ENCODE measurements at regions not wholly inside any gene's neighbourhood (a gene's known extent, or its start where the extent isn't known, plus 50 kb on each side); places are given as distances from the start of the nearest gene placed in this dataset.
"Not testable (repeated sequence)": the region's sequence is repeated elsewhere in the genome, so short reads cannot be mapped to it uniquely, and the experiment has no call there.

DNA sequence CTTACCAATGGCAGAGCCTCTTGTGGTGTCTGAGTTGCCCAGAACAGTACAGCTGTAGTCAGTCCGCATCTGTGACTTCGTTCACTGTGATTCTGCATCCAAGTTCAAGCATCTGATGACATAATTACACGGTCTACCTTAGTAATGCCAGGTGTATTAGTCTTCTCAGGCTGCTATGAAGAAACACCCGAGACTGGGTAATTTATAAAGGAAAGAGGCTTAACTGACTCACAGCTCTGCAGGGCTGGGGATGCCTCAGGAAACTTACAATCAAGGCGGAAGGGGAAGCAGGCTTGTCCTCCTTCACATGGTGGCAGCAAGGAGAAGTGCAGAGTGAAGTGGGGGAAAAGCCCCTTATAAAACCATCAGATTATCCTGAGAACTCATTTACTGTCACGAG is 163.9 kb upstream of the SULF2 start:
- DNase-seq, result no peak

DNA sequence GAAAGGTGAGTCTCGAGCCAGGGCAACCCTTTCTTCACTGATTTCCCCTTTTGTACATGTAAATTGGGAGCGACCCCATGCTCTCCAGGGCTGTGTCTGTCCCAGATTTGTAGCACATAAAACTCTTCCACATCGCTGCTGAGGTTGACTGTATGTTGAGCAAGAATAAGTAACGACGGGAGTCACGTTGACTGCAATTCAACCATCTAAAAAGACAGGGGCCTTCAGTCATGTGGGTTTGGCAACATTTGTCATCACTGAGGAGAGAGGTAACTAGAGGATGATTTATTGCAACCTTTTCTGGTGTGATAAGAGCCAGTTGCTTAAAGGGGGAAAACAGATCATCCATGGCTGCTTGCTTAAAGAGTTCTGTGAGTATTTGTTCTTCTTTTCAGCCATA is 159.4 kb upstream of the SULF2 start:
- DNase-seq, result no peak

DNA sequence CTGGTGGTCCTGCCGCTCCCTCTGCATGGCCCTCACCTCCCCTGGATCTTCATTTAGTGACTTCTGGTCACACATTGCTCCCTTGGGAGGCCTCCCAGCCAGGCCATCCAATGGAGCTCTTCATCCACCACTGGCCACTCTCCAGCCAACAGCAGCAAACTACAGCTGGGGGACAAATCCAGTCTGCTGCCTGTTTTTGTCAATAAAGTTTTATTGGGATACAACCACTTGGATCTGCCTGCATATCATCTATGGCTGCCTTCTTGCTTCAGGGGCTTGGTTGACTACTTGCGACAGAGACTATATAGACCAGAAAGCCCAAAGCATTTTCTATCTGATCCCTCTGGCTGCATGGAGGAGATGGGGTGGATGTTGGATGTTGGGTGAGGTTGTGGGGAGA is 156.6 kb upstream of the SULF2 start:
- no peak for DNase-seq

GRCh38 chr20:47940101-47940813 is 155.0 kb upstream of the SULF2 start:
- no peak for DNase-seq

DNA sequence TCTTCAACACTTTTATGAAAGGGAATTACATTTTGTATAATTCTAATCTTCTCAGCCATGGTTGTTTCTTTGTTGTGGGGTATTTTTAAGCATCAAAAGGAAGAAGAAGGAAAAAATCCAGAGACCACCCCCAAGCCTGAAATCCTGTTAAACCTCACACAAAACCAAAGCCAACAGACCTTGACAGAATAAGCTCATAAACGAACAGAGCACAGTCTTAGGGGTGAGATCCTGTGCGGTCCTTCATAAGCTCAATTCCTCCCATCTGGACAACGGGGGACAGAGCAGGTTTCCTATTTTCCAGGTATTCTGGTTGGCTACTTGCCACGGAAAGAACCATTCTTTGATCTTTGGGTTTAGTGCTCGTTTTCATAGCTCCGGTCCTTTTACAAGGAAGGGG is 151.3 kb upstream of the SULF2 start:
- DNase-seq, result no peak

GRCh38 chr20:47934761-47935160 is 149.5 kb upstream of the SULF2 start:
- no peak for DNase-seq

- DNase-seq, result no peak
Measured at GRCh38 chr20:47931443-47931842, 146.2 kb upstream of the SULF2 start.

DNA sequence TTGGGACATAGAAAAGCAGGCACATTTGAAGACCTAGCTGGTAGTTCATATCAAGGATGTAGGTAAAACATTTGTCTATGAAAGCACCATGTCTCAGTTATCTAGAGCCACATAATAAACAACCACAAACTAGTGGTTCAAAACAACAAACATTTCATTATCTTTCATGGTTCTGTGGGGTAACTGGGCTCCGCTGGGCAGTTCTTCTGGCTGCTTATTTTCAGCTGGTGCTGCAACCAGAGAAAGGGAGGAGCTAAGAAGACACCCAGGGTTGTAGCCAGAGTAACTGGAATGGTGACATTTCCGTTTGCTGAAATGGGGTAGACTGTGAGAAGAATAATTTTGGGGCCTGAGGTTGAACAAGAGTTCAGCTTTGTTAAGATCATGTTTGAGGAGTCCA is 145.7 kb upstream of the SULF2 start:
- no peak for DNase-seq

DNA sequence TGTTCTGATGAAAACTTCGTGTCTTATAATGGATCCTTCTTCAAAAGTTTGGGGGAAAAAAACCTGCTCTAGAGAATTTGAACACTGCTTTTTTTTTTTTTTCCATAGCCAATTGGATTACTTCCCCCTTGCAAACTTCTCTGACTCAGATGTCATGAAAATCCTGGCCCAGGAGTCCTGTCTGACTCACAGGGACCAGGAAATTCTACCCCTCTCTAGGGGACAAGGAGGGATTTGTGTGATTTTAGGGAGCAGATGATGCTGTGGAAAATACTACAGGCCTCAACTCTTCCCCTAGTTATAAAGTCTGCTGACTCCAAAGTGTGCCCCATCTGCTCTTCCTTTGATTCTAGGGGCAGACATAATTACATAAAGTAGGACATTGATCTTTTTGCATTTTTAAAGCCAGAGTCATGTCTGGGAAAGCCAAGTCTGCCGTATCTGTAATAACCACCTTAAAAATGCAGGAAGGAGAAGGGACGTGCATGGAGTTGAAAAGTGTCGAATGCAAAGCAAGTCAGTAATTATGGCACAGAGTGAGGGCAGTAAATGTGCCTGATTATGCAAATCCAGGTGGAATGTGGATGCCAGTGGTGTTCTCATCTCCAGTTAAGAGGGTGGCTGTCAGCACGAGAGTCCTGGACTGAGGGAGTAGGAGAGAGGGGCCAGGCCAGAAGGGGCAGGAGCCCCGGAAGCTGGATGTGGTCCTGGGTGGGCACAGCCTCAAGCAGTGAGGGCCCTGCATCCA is 144.3 kb upstream of the SULF2 start:
- no peak for DNase-seq

GRCh38 chr20:47927944-47928343 is 142.7 kb upstream of the SULF2 start:
- DNase-seq, result peak in 1 of 5 experiments; percentile 9

GRCh38 chr20:47927385-47927851 is 142.1 kb upstream of the SULF2 start:
- DNase-seq, result no peak

DNA sequence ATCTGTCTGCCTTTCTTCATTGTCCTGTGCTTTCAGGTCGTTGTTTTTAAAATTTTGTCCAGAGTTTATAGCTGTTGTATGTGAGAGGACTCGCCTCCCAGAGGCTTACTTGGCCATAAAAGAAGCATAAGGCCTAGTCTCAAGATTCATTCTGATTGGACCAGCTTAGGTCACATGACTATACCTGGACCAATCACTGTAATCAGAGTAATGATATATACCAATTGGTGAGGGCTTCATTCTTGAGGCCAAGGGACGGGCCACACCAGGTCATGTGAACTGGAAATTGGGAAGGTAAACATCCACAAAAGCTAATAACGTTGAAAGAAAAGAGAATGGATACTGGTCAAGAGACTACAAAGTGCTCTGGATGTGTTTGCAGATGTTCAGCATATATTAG is 141.4 kb upstream of the SULF2 start:
- no peak for DNase-seq

GRCh38 chr20:47925593-47925992 is 140.3 kb upstream of the SULF2 start:
- DNase-seq, result no peak

- DNase-seq, result no peak
Measured at GRCh38 chr20:47922269-47922668, 137.0 kb upstream of the SULF2 start.

DNA sequence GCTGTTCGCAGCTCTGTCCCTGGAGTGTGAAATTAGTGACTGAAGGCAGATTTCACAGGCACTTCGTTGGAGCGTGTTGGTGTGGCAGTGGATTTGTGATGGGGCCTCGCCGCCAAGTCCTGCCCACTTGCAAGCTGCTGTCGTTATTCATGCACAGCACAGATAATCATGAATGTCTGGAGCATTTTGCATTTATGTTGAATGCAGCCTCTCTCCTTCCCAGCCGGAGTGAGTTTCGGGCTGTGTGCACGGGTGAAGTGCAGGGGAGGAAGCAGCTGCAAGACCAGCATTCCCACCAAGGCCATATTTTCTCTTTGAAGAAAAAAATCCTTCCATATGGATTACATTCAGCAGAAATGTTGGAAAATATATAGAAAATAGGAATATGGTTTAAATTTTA is 136.5 kb upstream of the SULF2 start:
- DNase-seq, result not testable (repeated sequence)

DNA sequence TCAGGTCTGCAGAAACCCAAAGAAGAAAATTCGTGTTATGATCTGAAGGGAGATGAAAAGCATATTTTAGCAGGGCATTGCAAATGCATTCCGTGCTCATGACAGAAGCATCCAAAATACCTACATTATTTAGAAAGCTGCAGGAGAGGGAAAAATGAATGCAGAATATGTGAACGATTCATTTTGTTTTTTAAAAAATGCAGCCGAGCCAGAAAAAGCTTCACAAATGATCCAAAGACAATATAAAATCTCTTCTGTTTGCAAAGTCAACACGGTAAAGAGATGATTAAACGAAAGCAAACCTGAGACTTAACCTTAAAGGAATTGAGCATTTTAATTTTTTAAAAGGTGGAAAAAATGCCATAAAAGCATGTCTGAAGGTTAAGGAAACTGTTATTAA is 136.1 kb upstream of the SULF2 start:
- no peak for DNase-seq

DNA sequence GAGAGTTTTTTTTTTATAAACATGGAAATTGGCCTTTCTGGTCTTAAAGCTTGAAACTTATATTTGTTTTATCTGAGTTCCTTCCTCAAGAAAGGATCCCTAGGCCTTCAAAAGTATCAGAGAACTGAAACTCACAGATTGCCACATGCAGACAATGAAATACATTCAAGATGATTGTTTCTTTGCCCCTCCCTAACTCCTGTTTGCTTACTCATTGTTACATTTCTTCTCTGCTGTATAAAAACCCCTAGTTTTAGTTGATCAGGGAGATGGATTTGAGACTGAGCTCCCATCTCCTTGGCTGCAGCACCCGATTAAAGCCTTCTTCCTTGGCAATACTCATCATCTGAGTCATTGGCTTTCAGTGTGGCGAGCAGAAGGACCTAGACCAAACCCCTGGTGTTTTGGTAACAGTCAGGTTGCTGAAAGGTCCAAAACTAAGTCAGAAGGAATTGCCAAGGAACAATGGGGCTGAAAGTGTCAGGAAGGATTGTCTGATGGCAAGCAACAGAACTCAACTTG is 132.3 kb upstream of the SULF2 start:
- no peak for DNase-seq

GRCh38 chr20:47915495-47915894 is 130.2 kb upstream of the SULF2 start:
- no peak for DNase-seq

DNA sequence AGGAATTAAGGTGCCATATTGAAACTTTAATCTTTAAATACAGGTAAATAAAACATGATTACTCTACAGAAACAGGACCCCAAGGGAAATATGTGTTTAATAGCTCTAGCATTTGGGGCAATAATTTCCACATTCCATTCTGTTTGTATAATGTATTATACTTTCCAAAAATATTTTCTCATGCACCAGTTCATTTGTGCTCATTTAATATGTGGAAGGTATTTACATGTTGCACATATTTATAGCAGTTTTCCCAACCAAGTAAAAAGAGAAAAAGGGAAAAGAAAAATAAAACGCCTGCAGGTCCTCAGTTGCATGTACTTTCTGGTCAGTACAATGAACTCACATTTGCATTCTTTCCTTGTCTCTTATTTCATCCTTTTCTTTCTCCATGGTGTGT is 129.5 kb upstream of the SULF2 start:
- DNase-seq, result no peak

GRCh38 chr20:47912786-47913501 is 127.7 kb upstream of the SULF2 start:
- DNase-seq, result not testable (repeated sequence)

- DNase-seq, result not testable (repeated sequence)
Measured at GRCh38 chr20:47912165-47912564, 126.9 kb upstream of the SULF2 start.

- DNase-seq, result not testable (repeated sequence)
Measured at GRCh38 chr20:47909696-47910369, 124.6 kb upstream of the SULF2 start.

Measured in T-helper 2 cell (primary cell).